ENCODE measurements at regions not wholly inside any gene's neighbourhood (a gene's known extent, or its start where the extent isn't known, plus 50 kb on each side); places are given as distances from the start of the nearest gene placed in this dataset.

- TF ChIP-seq RB1 (IDR thresholded peaks at IDR 0.05; ENCODE audit: borderline replicate concordance): no peak
Measured at GRCh38 chr3:28922376-28922775, 358.5 kb upstream of the RBMS3 start (continued).

GRCh38 chr3:28923994-28924393, 356.9 kb upstream of the RBMS3 start:
- ATAC-seq (no peak), FAIRE-seq (no peak), DNase-seq (ENCODE audit: low read depth, low spot score) (no peak)
- Histone ChIP-seq H3K9ac (ENCODE audit: control insufficient read depth, insufficient read depth, low read length) (no peak overlapping the region), H3K4me2 (ENCODE audit: control insufficient read depth, insufficient read depth) (no peak overlapping the region), H3K27me3 (replicated peaks in 1 of 2; ENCODE audit: control insufficient read depth in 2 of 2, insufficient read depth in 2 of 2, low read length in 1 of 2) (no peaks in the 10 kb centered on the region), H4K20me1 (ENCODE audit: control insufficient read depth, insufficient read depth) (no peaks in the 10 kb centered on the region), H3K9me3 (replicated peaks; ENCODE audit: control insufficient read depth, insufficient read depth, low read length) (no peaks in the 10 kb centered on the region), H3K4me1 (ENCODE audit: control insufficient read depth, insufficient read depth, low read length) (no peaks in the 10 kb centered on the region), H2AFZ (ENCODE audit: control insufficient read depth, low read depth, low read length) (no peak overlapping the region), H3K79me2 (ENCODE audit: control insufficient read depth, insufficient read depth, low read length) (no peaks in the 10 kb centered on the region), H3K36me3 (ENCODE audit: control insufficient read depth in 2 of 2, insufficient read depth in 2 of 2, low read length in 1 of 2) (no peaks in the 10 kb centered on the region), H3K27ac (ENCODE audit: control insufficient read depth, insufficient read depth) (no peak overlapping the region), H3K4me3 (no peak overlapping the region)
- intact Hi-C loops (cut with micrococcal nuclease; ENCODE audit: unreplicated experiment) (no loop called here), in situ Hi-C loops (cut with MboI) (loop anchor here (25.0 kb wide), 1 partner anchor 1263 kb away; no protein-coding TSS in a partner anchor)
- ChIA-PET CTCF (no interaction called here), SMC1A (ENCODE audit: uncharacterized antibody, unreplicated experiment) (no interaction called here), RAD21 (ENCODE audit: unreplicated experiment) (no interaction called here), POLR2A (no interaction called here)
- TF ChIP-seq BHLHE40 (IDR thresholded peaks at IDR 0.05; ENCODE audit: borderline replicate concordance in 1 of 2, low read depth in 2 of 2, low read length in 1 of 2): no peak
- TF ChIP-seq NFIC (IDR thresholded peaks at IDR 0.05; ENCODE audit: low read depth, low read length): peak; percentile 32; the same call in 1 of the 2 replicates
- peak; percentile 85 for TF ChIP-seq JUNB (IDR thresholded peaks at IDR 0.05)
- no TSS peak for BruUV-seq (replicated peaks)
- WGBS (ENCODE audit: insufficient coverage, insufficient replicate concordance, low lambda C conversion rate, missing lambda C conversion rate): 44% methylated on average over 2 of the region's 2 CpGs

GRCh38 chr3:28924744-28925360, 356.0 kb upstream of the RBMS3 start:
- no peak overlapping the region for H3K9ac ChIP-seq (ENCODE audit: control insufficient read depth, insufficient read depth, low read length)
- no peak overlapping the region for H2AFZ ChIP-seq (ENCODE audit: control insufficient read depth, low read depth, low read length)
- ATAC-seq: no peak
- ChIA-PET RAD21 (ENCODE audit: unreplicated experiment) (no interaction called here), SMC1A (ENCODE audit: uncharacterized antibody, unreplicated experiment) (no interaction called here), CTCF (no interaction called here), POLR2A (no interaction called here)
- H3K4me3 ChIP-seq: no peak overlapping the region
- no peak overlapping the region for H3K27ac ChIP-seq (ENCODE audit: control insufficient read depth, insufficient read depth)
- H3K36me3 ChIP-seq (ENCODE audit: control insufficient read depth in 2 of 2, insufficient read depth in 2 of 2, low read length in 1 of 2): no peaks in the 10 kb centered on the region
- H3K9me3 ChIP-seq (replicated peaks; ENCODE audit: control insufficient read depth, insufficient read depth, low read length): no peaks in the 10 kb centered on the region
- no peaks in the 10 kb centered on the region for H3K4me1 ChIP-seq (ENCODE audit: control insufficient read depth, insufficient read depth, low read length)
- FAIRE-seq: no peak
- no peaks in the 10 kb centered on the region for H4K20me1 ChIP-seq (ENCODE audit: control insufficient read depth, insufficient read depth)
- no peak for DNase-seq (ENCODE audit: low read depth, low spot score)
- no peak for TF ChIP-seq SREBF1 (IDR thresholded peaks at IDR 0.05; ENCODE audit: low read length)
- no peak for TF ChIP-seq SMARCA5 (IDR thresholded peaks at IDR 0.05)
- no peak for TF ChIP-seq CHD2 (IDR thresholded peaks at IDR 0.05; ENCODE audit: borderline replicate concordance, low read depth, low read length)
- TF ChIP-seq ATF7 (IDR thresholded peaks at IDR 0.05; ENCODE audit: low read depth): no peak
- in situ Hi-C loops (cut with MboI) (loop anchor here (25.0 kb wide), 1 partner anchor 1262 kb away; no protein-coding TSS in a partner anchor), intact Hi-C loops (cut with micrococcal nuclease; ENCODE audit: unreplicated experiment) (no loop called here)
- 35% methylated on average over 1 of the region's 1 CpG for WGBS (ENCODE audit: insufficient coverage, insufficient replicate concordance, low lambda C conversion rate, missing lambda C conversion rate)
- no TSS peak for BruUV-seq (replicated peaks)
- no peak overlapping the region for H3K4me2 ChIP-seq (ENCODE audit: control insufficient read depth, insufficient read depth)
- no peaks in the 10 kb centered on the region for H3K79me2 ChIP-seq (ENCODE audit: control insufficient read depth, insufficient read depth, low read length)
- no peaks in the 10 kb centered on the region for H3K27me3 ChIP-seq (replicated peaks in 1 of 2; ENCODE audit: control insufficient read depth in 2 of 2, insufficient read depth in 2 of 2, low read length in 1 of 2)

All from GM12878 (cell line).